NCI-H526 (cell line): ENCODE measurements at regions not wholly inside any gene's neighbourhood (a gene's known extent, or its start where the extent isn't known, plus 50 kb on each side); places are given as distances from the start of the nearest gene placed in this dataset.

ENCODE experiments used
- DNase-seq, 2 experiments: peaks; one replicate each; lab custom pipeline; 2025; lab: John Stamatoyannopoulos, UW

- no peak for DNase-seq
Observed at GRCh38 chr6:74765486-74765885, 440.4 kb downstream of the COL12A1 start.

- DNase-seq: no peak
Observed at GRCh38 chr6:74764486-74764885, 441.4 kb downstream of the COL12A1 start.

GRCh38 chr6:74762841-74763240 lies 443.0 kb downstream of the COL12A1 start:
- DNase-seq: no peak

GRCh38 chr6:74757813-74758212 lies 448.0 kb downstream of the COL12A1 start:
- no peak for DNase-seq

GRCh38 chr6:74756923-74757322 lies 448.9 kb downstream of the COL12A1 start:
- DNase-seq: no peak

GRCh38 chr6:74755778-74756177 lies 450.1 kb downstream of the COL12A1 start:
- no peak for DNase-seq

GRCh38 chr6:74755196-74755595 lies 450.7 kb downstream of the COL12A1 start:
- DNase-seq: no peak

- no peak for DNase-seq
Observed at GRCh38 chr6:74753883-74754600, 451.8 kb downstream of the COL12A1 start.

- DNase-seq: no peak
Observed at GRCh38 chr6:74752303-74752702, 453.6 kb downstream of the COL12A1 start.

- DNase-seq: no peak
Observed at GRCh38 chr6:74750826-74751225, 455.0 kb downstream of the COL12A1 start.

GRCh38 chr6:74749211-74750147 lies 456.4 kb downstream of the COL12A1 start:
- no peak for DNase-seq

- no peak for DNase-seq
Observed at GRCh38 chr6:74745670-74746069, 460.2 kb downstream of the COL12A1 start.

- DNase-seq: no peak
Observed at GRCh38 chr6:74742793-74743508, 462.9 kb downstream of the COL12A1 start.

- no peak for DNase-seq
Observed at GRCh38 chr6:74741646-74742045, 464.2 kb downstream of the COL12A1 start.

- DNase-seq: no peak
Observed at GRCh38 chr6:74735304-74735703, 470.5 kb downstream of the COL12A1 start.

- DNase-seq: no peak
Observed at GRCh38 chr6:74734901-74735300, 471.0 kb downstream of the COL12A1 start.

- no peak for DNase-seq
Observed at GRCh38 chr6:74733830-74734620, 471.8 kb downstream of the COL12A1 start.

GRCh38 chr6:74731931-74732330 lies 473.9 kb downstream of the COL12A1 start:
- no peak for DNase-seq

GRCh38 chr6:74731204-74731603 lies 474.6 kb downstream of the COL12A1 start:
- no peak for DNase-seq

- DNase-seq: no peak
Observed at GRCh38 chr6:74720923-74721322, 484.9 kb downstream of the COL12A1 start.

- no peak for DNase-seq
Observed at GRCh38 chr6:74717591-74717990, 488.3 kb downstream of the COL12A1 start.
